ENCODE measurements at regions not wholly inside any gene's neighbourhood (a gene's known extent, or its start where the extent isn't known, plus 50 kb on each side); places are given as distances from the start of the nearest gene placed in this dataset.

- Histone ChIP-seq H3K4me1 (ENCODE audit: insufficient read depth) (no peaks in the 10 kb centered on the region), H3K36me3 (replicated peaks; ENCODE audit: insufficient read depth, low read depth) (no peaks in the 10 kb centered on the region), H3K9me3 (ENCODE audit: low read depth) (no peaks in the 10 kb centered on the region), H3K4me2 (no peak overlapping the region), H3K9me2 (replicated peaks; ENCODE audit: insufficient read depth) (no peaks in the 10 kb centered on the region), H3K79me2 (no peaks in the 10 kb centered on the region), H2AFZ (no peak overlapping the region), H3K4me3 (no peak overlapping the region), H3K27me3 (no peaks in the 10 kb centered on the region), H3K27ac (no peak overlapping the region), H4K20me1 (ENCODE audit: insufficient read depth, poor library complexity, severe bottlenecking) (no peaks in the 10 kb centered on the region)
- DNase-seq (ENCODE audit: low spot score): no peak
- TF ChIP-seq EZH2phosphoT487 (IDR thresholded peaks at IDR 0.05; ENCODE audit: low read depth, severe bottlenecking, unreplicated experiment): no peak
- 73% methylated on average over 16 of the region's 16 CpGs for WGBS (ENCODE audit: low lambda C conversion rate, missing lambda C conversion rate)
Measured at GRCh38 chr19:30910485-30911240, 438.6 kb downstream of the TSHZ3 start.

DNA sequence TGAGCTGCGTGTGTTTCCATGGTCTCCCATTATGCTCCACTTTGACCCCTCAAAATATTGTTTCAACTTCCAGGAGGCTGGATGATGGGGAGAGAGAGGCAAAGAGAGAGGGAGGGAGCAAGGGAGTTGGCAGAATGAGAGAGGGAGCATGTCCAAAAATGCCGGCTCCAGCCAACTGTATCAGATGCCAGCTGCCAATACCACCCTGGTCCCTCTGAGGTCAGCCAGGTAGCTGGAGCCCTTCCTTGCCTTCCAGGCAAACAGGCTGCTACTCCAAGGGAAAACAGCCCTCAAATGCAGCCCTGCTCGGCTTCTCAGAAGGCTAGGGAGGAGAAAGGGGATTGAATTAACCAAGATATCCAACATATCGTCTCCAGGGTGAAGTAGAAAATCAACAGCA, 440.0 kb downstream of the TSHZ3 start:
- 91% methylated on average over 4 of the region's 4 CpGs for WGBS (ENCODE audit: low lambda C conversion rate, missing lambda C conversion rate)

DNA sequence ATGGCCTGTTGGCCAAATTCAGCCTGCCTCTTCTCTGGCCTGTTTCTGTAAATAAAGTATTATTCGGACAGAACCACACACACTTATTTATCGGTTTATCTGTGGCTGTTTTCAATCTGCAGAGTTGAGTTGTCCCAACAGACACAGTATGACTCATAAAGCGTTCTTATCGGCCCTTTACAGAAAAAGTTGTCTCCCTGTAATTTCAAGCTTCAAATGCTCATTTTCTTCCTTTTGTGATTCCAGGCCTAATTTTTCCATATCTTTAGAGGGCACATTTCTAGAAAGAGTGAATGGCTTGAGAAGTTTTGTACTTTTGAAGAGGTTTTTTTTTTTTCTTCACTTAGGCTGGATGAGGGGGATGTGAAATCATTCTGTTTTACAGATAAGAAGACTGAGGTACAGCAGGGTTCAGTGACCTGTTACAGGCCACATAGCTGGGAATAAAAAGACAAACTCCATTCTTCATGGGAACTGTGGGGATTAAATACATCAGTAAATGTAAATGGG, 440.9 kb downstream of the TSHZ3 start:
- no peak for DNase-seq (ENCODE audit: low spot score)
- Histone ChIP-seq H3K4me3 (no peak overlapping the region), H3K36me3 (replicated peaks; ENCODE audit: insufficient read depth, low read depth) (no peaks in the 10 kb centered on the region), H3K27ac (no peak overlapping the region), H3K9me3 (ENCODE audit: low read depth) (no peaks in the 10 kb centered on the region), H2AFZ (no peak overlapping the region), H3K4me2 (no peak overlapping the region), H3K79me2 (no peaks in the 10 kb centered on the region), H3K9me2 (replicated peaks; ENCODE audit: insufficient read depth) (no peaks in the 10 kb centered on the region), H3K27me3 (no peaks in the 10 kb centered on the region), H4K20me1 (ENCODE audit: insufficient read depth, poor library complexity, severe bottlenecking) (no peaks in the 10 kb centered on the region), H3K4me1 (ENCODE audit: insufficient read depth) (no peaks in the 10 kb centered on the region)
- no peak for TF ChIP-seq EZH2 (IDR thresholded peaks at IDR 0.05; ENCODE audit: borderline replicate concordance)
- TF ChIP-seq EZH2phosphoT487 (IDR thresholded peaks at IDR 0.05; ENCODE audit: low read depth, severe bottlenecking, unreplicated experiment): no peak
- TF ChIP-seq, protein P1, sequence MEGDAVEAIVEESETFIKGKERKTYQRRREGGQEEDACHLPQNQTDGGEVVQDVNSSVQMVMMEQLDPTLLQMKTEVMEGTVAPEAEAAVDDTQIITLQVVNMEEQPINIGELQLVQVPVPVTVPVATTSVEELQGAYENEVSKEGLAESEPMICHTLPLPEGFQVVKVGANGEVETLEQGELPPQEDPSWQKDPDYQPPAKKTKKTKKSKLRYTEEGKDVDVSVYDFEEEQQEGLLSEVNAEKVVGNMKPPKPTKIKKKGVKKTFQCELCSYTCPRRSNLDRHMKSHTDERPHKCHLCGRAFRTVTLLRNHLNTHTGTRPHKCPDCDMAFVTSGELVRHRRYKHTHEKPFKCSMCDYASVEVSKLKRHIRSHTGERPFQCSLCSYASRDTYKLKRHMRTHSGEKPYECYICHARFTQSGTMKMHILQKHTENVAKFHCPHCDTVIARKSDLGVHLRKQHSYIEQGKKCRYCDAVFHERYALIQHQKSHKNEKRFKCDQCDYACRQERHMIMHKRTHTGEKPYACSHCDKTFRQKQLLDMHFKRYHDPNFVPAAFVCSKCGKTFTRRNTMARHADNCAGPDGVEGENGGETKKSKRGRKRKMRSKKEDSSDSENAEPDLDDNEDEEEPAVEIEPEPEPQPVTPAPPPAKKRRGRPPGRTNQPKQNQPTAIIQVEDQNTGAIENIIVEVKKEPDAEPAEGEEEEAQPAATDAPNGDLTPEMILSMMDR (IDR thresholded peaks at IDR 0.05; ENCODE audit: poor library complexity): no peak
- WGBS (ENCODE audit: low lambda C conversion rate, missing lambda C conversion rate): 60% methylated on average over 4 of the region's 4 CpGs

More for the DNA sequence above, 440.0 kb downstream of the TSHZ3 start:
- Histone ChIP-seq H3K9me2 (replicated peaks; ENCODE audit: insufficient read depth) (no peaks in the 10 kb centered on the region), H2AFZ (no peak overlapping the region), H4K20me1 (ENCODE audit: insufficient read depth, poor library complexity, severe bottlenecking) (no peaks in the 10 kb centered on the region), H3K9me3 (ENCODE audit: low read depth) (no peaks in the 10 kb centered on the region), H3K4me1 (ENCODE audit: insufficient read depth) (no peaks in the 10 kb centered on the region), H3K36me3 (replicated peaks; ENCODE audit: insufficient read depth, low read depth) (no peaks in the 10 kb centered on the region), H3K27me3 (no peaks in the 10 kb centered on the region), H3K27ac (no peak overlapping the region), H3K4me2 (no peak overlapping the region), H3K79me2 (no peaks in the 10 kb centered on the region), H3K4me3 (no peak overlapping the region)
- TF ChIP-seq EZH2 (IDR thresholded peaks at IDR 0.05; ENCODE audit: borderline replicate concordance) (no peak), EZH2phosphoT487 (IDR thresholded peaks at IDR 0.05; ENCODE audit: low read depth, severe bottlenecking, unreplicated experiment) (no peak)
- TF ChIP-seq, protein P1 (IDR thresholded peaks at IDR 0.05; ENCODE audit: poor library complexity): no peak
- DNase-seq (ENCODE audit: low spot score): no peak

- no peaks in the 10 kb centered on the region for H3K9me3 ChIP-seq (ENCODE audit: low read depth)
- 91% methylated on average over 8 of the region's 8 CpGs for WGBS (ENCODE audit: low lambda C conversion rate, missing lambda C conversion rate)
- no peak for DNase-seq (ENCODE audit: low spot score)
Measured at GRCh38 chr19:30906871-30907270, 442.4 kb downstream of the TSHZ3 start.

More at GRCh38 chr19:30906871-30907270, 442.4 kb downstream of the TSHZ3 start:
- TF ChIP-seq, protein P1 (IDR thresholded peaks at IDR 0.05; ENCODE audit: poor library complexity): no peak
- TF ChIP-seq EZH2phosphoT487 (IDR thresholded peaks at IDR 0.05; ENCODE audit: low read depth, severe bottlenecking, unreplicated experiment) (no peak), EZH2 (IDR thresholded peaks at IDR 0.05; ENCODE audit: borderline replicate concordance) (no peak)
- Histone ChIP-seq H3K36me3 (replicated peaks; ENCODE audit: insufficient read depth, low read depth) (no peaks in the 10 kb centered on the region), H3K4me2 (no peak overlapping the region), H2AFZ (no peak overlapping the region), H3K27ac (no peak overlapping the region), H4K20me1 (ENCODE audit: insufficient read depth, poor library complexity, severe bottlenecking) (no peaks in the 10 kb centered on the region), H3K4me3 (no peak overlapping the region), H3K9me2 (replicated peaks; ENCODE audit: insufficient read depth) (no peaks in the 10 kb centered on the region), H3K79me2 (no peaks in the 10 kb centered on the region), H3K27me3 (no peaks in the 10 kb centered on the region), H3K4me1 (ENCODE audit: insufficient read depth) (no peaks in the 10 kb centered on the region)

Measured in hepatocyte (in vitro differentiated cells).